Brain pericyte (primary cell): ENCODE measurements at regions not wholly inside any gene's neighbourhood (a gene's known extent, or its start where the extent isn't known, plus 50 kb on each side); places are given as distances from the start of the nearest gene placed in this dataset.
"Not testable (repeated sequence)": the region's sequence is repeated elsewhere in the genome, so short reads cannot be mapped to it uniquely, and the experiment has no call there.

Experiments
- DNase-seq: peaks from one replicate; pipeline ENCODE4 v3.0.0-alpha.2; 2012; ENCODE audit warnings: low read depth, low spot score

DNA sequence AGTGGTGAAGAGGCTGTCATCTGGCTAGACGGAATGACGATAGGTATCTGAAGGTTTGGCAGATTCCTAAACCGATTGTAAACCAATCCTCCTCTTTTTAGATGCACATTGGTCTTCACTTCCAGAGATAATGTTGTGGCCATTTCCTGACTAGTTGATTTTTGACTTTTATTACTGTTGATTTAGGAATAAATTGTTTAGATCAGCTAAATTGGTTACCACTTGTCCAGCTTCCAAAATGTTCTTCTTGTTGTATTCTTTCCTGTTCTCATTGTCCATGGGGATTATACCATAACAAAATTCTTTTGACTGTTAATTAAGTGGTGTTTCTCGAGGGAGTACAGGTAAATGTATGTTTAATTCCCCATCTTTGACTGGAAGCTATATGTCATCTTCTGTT is 119.7 kb downstream of the MACROH2A1 start:
- DNase-seq: no peak

DNA sequence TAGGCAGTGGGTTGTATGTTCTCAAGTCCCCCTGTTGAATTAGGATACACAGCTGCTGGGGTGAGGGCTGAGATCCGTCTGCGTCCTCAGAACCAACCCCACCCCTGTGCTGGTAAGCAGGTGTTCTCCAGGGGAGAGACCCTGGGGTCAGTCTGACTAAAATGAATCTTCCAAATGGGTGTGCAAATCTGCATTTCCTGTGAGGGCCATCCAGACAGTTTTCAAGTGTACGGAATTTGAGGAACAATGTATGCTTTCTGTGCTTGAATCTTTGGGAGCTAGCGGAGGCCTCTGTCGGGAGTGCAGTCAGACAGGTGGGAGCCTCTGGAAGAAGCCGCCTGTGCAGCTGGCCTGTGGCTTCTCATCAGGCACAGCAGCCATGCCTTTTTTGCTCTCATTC is 122.9 kb downstream of the MACROH2A1 start:
- no peak for DNase-seq

DNA sequence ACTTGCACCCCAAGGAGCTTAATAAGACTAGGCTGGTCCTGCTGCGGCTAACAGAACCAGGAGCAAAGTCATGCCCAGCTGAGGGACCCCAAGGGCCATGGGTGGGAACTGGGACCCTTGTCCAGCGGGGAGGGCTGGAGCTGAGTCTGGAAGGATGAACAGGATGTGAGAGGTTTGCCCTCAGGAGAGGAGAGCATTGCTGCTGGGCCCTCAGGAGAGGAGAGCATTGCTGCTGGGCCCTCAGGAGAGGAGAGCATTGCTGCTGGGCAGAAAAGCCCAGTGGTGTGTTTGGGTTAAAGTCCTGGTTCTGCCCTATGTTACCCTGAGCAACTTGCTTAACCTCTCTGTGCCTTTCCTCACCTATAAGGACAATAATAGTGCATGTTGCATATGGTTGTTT is 125.8 kb downstream of the MACROH2A1 start:
- DNase-seq: no peak

DNA sequence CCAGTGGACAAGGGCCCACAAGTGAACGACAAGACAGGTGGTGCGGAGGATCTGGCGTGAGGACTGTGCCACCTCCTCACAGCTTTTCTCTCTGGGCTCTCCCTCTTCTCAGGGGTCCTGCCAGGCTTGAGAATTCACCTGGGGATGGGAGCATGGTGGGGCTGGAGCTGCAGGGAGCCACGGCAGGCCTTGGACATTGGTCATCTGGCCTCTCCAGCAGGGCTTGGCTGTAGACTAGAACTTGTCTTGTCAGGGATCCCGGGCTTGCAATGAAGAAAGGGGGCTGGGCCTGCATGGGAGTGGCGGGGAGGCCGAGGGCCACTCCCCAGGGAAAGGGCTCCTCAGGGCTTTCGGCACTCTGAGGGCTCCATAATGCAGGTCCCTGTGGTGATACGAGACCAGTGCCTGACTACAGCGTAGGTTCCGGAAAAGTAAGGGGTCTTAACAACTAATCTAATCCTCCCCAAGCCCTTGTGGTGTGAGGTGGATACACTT is 126.7 kb downstream of the MACROH2A1 start:
- no peak for DNase-seq

DNA sequence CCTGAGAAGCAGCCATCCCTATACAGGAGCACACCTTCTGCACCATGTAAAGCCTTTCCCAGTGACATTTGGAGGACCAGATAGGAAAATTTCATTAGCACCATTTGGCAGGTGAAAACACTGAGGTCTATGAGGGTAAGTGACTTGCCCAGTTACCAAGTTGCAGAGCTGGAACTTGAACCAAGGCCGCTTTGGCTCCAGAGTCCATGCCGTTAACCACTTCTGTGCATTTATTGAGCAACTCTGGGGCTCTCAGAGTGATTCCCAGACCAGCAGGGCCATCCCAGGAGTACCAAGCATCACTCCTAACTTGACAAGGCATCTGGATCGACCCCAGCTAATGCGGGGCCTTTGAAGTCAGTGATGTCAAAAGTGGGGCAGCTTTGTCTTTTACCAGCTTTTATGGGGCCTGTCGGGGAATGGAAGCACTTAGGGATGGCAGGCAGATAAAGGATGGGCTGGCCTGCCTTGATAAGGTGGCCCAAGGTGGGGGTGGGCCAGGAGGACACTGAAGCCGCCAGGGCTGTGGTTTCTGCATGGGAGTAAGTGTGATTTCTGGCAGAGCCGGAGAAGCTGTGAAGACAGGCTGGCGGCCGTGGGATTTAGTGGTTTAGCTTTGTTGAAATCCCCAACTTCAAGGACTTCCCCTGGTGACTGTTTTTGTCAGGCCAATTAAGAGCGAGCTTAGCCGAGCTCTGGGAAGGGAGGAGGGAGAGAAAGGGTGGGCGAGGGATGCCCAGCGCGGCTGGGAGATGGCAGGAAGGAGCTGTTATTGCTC is 127.3 kb downstream of the MACROH2A1 start:
- no peak for DNase-seq

DNA sequence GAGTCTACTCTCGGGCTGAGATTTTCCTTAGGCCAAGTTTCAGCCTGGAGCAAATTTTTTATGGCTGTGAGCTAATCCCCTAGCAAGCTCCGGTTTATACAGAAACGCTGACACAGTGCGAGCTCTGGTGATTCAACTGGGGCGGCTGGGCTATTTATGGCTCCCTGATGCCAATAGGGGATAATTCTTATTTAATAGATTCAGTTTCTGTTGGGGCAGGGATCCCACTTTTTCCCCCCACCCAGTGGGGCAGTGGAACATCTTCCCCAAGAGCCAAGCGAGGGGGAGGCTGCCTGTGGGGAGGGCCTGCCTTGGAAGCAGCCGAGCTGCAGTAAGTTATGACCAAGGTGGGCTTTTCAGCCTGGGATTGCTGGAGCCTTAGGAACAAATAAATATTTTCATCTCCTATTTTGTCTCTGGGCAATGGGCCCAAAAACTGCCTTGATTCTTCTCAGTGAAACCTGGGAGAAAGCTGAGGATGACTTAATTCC is 129.1 kb downstream of the MACROH2A1 start:
- DNase-seq: no peak

DNA sequence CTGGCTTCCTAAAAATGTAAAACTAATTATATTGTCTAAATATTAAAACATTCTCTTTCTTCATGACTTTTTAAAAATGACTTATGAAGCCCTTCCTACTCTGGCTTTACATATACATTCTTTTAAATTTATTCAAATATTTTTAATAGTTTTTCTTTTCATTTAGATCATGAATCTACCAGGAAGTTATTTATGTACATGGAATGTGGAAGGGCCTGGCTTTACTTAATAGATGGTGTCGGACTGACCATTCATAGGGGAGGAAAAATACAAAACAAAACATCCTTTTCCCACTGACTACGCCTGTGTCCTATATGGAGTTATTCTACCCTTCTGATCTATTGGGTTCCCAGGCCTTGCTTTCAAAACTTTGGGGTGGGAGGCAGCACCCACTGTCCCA is 129.8 kb downstream of the MACROH2A1 start:
- no peak for DNase-seq

DNA sequence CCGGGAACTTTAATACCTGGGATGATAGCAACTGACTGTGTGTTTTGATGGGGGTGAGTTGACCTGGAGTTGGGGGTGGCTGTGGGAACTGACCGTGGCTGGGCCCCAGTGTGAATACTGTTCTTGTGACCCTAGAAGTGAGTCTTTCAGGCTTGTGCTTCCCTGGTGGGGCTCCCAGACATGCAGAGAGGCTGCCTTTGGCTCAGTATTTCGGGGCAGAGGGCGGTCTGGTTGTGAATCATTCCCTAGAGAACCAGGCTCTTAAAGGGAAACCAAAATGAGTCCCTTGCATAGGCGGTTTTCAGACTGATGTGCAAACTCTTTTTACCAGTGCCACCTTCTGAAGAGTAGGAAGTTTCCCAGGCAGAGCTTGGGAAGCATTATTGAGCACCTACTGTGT is 132.1 kb downstream of the MACROH2A1 start:
- DNase-seq: no peak

DNA sequence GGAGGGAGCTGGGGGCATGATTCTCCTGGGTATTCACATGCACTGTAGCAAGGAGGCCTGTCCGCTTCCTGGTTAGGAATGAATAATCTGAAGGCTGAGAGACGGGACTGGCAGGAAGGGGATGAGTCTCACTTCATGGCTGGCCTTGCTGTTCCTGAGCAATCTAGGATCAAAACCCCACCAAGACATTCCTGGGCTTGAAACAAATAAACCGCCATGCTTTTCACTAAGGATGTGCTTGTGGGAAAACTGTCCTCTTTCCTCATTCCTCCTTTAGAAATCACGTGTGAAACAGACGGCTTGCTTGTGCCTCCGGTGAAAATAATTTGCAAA is 132.8 kb downstream of the MACROH2A1 start:
- DNase-seq: no peak

DNA sequence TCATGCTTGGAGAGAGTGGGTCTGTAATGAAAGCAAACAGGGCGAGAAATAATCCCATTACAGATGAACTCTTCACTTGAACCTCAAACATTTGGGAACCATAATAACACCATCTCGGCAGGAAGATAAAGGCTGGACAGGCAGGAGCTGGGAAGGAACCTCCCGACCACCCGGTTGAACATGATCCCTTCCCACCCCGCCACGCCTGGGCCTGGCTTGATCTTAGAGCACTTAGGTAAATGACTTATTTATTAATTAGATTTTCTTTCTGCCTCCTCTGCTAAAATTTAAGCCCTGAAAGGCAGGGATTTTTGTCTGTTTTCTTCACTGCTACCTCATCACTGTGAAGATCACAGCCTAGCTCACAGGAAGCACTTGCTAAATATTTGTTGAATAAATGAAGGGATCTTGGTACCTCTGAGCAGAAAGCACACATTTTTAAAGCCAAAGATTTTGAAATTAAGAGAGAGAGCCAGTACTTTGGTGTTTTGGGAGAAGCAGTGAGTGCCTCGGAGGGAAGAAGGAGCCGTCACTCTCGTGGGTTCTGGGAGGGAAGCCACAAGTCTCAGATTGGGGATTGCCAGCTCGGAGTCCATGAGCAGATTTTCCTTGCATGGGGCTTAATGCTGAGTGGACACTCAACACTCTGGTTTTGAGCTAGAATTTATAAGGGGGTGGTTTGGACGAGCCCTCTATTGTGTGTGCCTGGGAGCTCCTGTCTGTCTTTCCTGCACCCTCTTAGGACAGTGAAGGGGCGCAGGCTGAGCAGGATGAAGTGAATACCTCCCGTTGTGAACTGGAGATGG is 133.3 kb downstream of the MACROH2A1 start:
- no peak for DNase-seq

DNA sequence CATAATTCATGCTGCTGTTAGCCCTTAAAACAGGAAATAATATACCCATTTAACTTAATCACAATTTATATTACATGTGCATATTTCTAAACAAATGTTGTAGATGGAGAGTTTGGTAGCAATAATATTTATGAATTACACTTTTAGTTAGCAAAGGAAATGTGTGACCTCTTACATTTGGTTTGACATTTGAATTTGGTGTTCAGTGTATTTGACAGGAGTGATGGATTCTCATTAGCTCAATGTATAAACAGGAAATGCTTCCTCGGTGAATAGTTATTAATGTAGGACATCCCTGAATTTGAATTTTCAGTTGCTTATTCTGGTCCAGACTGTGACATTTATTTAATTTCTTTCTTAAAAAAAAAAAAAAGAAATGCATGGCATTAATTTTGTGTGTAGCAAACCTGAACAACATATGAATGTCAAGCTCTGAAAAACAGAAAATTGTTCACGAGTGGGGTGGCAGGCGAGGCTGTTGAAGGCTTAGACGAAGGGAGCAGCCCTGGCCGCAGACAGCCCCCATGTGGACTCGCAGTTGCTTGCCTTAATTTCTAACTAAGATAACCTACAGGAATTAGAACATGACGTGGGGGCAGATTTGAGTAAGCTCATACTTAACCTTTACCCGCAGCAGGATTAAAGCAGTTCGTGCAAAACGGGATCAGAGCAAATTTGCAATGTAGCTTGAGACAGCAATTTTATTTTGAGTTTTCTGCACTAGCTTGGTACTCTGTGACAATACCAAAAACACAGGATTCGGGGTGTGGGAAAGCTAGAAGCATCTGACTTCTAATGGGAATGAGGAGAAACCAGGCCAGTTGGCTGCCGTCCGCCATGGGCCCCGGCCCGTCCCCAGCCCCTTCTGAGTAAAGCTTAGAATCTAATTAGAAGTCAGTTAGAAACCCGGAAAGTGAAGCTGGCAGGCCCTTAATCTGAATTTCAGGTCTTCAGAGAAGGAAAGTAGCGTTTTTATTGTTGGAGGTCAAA is 134.3 kb downstream of the MACROH2A1 start:
- no peak for DNase-seq

DNA sequence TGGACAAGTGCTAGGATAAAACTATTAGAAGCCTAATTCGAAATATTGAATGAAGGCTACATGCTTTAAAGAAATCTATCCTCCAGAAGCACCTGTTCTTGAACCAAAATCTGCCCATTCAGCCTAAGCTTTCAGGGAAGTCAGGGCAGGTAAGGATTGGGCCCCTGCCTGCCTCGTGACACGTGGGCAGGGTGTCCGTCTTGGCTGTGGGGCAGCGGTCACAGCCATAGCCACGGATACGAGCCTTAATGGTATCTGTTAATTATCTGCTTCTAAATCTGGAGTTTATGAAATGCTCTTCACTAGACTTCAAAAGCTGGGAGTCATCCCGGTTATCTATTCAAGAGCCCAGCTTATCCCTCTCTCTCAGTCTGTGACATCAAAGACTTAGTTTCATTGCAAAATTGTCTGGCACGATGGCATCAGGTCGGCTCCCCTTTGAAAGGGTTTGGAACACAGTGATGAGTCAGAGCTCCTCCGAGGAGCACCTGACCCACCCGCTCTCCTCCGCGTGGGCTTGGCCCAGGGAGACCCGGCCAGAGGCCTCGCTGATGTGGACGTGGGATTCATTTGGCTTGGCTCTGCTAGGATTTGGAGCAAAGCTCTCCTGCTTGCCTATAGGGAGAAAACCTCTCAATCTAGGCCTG is 135.9 kb downstream of the MACROH2A1 start:
- DNase-seq: no peak

DNA sequence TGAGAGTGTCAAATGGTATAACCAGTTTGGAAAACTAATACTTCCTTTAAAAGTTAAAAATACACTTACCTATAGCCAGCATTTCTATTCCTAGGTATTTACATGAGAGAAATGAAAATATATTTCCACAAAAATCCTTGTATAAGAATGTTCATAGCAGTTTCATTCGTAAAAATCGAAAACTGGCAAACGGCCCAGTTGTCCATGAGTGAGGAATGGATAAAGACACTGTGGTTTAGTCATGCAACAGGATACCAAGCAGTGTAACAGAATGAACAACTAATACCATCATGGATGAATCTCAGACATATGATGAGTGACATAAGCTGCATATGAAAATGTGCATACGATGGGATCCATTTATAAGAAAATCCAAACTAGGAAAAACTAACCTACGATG is 136.7 kb downstream of the MACROH2A1 start:
- DNase-seq: no peak

DNA sequence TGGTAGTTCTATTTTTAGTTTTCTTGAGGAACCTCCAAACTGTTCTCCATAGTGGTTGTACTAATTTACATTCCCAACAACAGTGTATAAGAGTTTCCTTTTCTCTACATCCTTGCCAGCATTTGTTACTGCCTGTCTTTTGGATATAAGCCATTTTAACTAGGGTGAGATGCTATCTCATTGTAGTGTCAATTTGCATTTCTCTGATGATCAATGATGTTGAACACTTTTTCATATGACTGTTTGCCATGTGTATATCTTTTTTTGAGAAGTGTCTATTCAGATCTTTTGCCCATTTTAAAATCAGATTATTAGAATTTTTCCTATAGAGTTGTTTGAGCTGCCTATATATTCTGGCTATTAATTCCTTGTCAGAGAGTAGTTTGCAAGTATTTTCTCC is 138.9 kb downstream of the MACROH2A1 start:
- DNase-seq: not testable (repeated sequence)

DNA sequence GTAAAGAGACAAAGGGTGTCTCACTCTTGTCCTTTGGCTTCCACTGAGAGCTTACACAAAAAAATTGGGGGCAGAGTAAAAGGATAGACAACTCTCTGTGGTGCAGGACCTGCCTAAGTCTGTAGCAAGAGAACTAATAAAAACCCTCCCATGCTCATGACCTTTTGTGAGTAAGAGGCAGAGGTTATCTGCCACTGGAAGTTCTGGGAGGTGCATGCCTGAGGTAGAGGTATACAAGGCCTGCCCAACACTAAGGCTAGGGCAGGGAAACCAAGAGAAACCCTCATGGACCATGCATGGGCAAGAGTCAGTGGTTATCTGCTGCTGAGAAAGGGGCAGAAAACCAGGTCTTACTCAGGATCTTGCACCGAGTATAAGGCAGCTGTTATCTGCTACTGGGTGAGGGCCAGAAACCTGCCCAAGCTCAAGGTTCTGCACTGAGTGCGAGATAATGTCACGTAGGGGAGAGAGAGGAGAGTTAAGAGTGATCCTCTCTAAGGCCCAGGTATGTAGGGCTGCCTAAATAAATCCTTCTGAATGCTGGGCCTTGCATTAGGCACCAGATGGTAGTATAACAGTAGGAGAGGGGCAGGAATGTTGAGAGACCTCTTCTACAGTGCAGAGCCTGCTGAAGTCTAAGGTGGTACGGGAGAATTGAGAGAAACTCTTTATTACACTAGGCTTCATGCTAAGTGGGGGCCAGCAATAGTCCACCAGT is 143.4 kb downstream of the MACROH2A1 start:
- DNase-seq: no peak

DNA sequence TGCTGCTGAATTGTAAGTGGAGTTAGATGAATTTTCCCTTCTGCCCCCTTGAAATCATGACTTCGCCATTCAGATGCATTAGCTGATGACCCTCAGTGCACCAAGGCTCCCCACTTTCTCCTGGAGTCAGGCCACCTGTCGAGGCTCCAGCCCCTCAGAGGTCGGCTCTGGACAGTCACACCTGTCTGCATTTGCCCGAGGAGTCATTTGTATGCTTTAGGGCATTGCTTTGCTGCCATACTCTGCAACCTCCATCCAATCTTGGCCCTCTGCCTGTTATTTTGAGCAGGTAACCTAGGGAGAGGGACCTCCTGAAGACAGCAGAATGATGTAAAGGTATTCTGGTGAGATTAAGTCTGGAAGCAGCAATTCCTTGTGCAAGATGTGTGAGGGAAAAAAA is 144.8 kb downstream of the MACROH2A1 start:
- no peak for DNase-seq

DNA sequence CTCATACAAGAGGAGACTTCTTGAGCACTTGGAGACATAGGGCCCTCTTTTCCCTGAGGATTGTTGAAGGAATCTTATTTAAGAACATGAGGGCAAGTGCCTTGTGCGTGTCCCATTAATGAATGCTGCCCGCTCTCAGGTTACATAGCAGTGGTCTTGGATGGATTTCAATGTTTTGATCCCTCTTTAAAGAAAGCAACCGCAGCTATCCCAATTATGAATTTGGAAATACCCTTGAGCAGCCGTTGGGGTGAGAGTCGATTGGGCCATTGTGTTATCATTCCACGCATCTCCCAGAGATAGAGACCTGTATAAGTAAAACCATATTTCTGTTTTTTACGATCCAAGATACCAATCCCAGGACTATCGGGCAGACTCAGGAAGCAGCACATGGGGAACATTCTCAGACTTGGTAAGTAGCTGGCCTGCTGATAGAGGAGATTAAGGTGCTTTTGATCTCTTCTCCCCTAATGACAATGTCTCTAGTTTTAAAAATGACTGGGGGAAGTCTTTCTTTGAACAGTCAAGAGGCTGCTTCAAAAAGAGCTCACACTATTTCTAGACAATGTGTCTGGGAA is 145.3 kb downstream of the MACROH2A1 start:
- no peak for DNase-seq

DNA sequence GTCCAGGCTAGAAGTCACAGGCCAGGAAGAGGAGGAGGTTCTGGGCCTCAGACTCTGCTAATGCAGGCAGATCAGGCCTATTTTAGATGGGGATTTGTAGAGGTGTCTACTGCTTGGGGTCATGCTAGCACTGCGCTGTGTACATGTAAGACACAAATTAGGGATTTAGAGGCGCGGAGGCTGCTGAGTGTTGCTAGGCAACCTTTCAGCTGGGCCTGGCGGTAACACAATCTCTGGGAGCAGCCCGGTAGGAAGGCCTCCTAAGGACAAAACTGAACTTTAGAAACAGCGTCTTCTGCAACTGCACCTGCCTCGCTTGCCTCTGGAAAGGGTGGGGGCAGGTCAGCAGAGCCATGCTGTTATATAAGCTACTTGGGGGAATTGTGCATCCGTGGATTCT is 147.9 kb downstream of the MACROH2A1 start:
- DNase-seq: no peak

DNA sequence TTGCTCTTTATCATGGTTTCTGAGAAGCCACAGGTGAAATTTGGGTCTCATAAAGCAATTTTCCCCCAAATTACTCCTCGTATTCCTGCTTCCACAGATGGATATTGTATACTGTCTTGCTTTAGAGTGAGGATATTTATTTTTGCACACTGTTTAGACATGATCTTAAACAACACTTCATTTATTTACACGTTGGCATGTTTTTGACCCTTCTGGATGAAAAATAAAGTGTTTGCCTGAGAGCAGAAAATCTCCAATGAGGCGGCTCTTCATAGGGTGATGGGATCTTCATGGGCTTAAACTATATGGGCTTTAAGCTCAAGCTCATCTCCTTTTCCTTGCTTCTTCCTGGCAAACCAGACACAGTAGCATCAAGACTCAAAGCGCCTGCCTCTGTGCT is 148.4 kb downstream of the MACROH2A1 start:
- DNase-seq: no peak

DNA sequence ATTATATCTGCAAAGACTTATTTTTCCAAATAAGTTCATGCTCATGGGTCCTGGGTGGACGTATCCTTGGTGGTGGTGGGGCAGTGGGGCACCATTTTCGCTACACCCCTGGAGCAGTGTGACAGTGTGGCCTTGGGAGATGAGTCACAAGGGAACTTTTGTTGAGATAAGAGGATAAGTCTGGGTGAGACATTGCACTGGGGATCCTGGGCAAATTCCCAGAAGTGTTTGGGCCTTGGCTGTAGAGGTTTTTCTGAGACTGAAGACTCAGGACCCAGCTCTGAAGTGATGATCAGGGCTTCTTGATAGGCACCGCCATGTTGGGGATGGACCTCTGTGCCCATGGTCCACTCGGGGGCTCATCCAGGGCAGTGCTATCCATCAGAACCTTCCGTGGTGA is 149.4 kb downstream of the MACROH2A1 start:
- DNase-seq: no peak
